ENCODE measurements at regions not wholly inside any gene's neighbourhood (a gene's known extent, or its start where the extent isn't known, plus 50 kb on each side); places are given as distances from the start of the nearest gene placed in this dataset.

DNA sequence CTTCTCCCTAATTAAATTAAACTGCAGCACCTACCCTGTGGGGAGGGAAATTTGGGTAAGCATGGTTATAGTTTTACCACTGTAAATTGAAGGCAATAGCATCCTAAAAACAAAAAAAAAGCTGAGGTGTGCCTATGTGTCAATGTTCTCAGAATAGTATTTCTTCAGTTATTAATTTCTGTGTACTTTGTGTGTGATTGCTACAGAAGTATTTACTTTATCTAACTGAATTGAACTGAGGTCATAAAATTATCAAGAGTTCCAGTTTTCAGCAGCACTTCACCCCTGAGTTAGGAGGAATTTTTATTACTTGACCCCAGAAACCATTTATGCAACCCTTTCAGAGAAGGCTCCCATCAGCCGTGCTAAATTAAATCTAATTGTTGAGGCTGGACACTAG lies 333.6 kb upstream of the ALCAM start:
- TF ChIP-seq ZNF384 (IDR thresholded peaks at IDR 0.05; ENCODE audit: borderline replicate concordance, low read depth, low read length), result no peak
- TF ChIP-seq, protein P1, sequence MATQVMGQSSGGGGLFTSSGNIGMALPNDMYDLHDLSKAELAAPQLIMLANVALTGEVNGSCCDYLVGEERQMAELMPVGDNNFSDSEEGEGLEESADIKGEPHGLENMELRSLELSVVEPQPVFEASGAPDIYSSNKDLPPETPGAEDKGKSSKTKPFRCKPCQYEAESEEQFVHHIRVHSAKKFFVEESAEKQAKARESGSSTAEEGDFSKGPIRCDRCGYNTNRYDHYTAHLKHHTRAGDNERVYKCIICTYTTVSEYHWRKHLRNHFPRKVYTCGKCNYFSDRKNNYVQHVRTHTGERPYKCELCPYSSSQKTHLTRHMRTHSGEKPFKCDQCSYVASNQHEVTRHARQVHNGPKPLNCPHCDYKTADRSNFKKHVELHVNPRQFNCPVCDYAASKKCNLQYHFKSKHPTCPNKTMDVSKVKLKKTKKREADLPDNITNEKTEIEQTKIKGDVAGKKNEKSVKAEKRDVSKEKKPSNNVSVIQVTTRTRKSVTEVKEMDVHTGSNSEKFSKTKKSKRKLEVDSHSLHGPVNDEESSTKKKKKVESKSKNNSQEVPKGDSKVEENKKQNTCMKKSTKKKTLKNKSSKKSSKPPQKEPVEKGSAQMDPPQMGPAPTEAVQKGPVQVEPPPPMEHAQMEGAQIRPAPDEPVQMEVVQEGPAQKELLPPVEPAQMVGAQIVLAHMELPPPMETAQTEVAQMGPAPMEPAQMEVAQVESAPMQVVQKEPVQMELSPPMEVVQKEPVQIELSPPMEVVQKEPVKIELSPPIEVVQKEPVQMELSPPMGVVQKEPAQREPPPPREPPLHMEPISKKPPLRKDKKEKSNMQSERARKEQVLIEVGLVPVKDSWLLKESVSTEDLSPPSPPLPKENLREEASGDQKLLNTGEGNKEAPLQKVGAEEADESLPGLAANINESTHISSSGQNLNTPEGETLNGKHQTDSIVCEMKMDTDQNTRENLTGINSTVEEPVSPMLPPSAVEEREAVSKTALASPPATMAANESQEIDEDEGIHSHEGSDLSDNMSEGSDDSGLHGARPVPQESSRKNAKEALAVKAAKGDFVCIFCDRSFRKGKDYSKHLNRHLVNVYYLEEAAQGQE (IDR thresholded peaks at IDR 0.05; ENCODE audit: low read depth, low read length), result no peak
- TF ChIP-seq SIX5 (IDR thresholded peaks at IDR 0.05; ENCODE audit: low read depth, low read length, severe bottlenecking), result no peak
- TF ChIP-seq FOXK2 (IDR thresholded peaks at IDR 0.05), result no peak
- no peak for TF ChIP-seq CREM (IDR thresholded peaks at IDR 0.05; ENCODE audit: low read depth)
- TF ChIP-seq, protein P2, sequence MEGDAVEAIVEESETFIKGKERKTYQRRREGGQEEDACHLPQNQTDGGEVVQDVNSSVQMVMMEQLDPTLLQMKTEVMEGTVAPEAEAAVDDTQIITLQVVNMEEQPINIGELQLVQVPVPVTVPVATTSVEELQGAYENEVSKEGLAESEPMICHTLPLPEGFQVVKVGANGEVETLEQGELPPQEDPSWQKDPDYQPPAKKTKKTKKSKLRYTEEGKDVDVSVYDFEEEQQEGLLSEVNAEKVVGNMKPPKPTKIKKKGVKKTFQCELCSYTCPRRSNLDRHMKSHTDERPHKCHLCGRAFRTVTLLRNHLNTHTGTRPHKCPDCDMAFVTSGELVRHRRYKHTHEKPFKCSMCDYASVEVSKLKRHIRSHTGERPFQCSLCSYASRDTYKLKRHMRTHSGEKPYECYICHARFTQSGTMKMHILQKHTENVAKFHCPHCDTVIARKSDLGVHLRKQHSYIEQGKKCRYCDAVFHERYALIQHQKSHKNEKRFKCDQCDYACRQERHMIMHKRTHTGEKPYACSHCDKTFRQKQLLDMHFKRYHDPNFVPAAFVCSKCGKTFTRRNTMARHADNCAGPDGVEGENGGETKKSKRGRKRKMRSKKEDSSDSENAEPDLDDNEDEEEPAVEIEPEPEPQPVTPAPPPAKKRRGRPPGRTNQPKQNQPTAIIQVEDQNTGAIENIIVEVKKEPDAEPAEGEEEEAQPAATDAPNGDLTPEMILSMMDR (IDR thresholded peaks at IDR 0.05 in 2 of 3, conservative IDR thresholded peaks at IDR 0.05 in 1 of 3; ENCODE audit: control insufficient read depth in 2 of 3, extremely low read depth in 1 of 3, insufficient read depth in 1 of 3, low read depth in 3 of 3, low read length in 3 of 3), result no peak
- no peak for TF ChIP-seq ZZZ3 (IDR thresholded peaks at IDR 0.05; ENCODE audit: control insufficient read depth, insufficient read length, low read depth)
- no peak for TF ChIP-seq NRF1 (conservative IDR thresholded peaks at IDR 0.05; ENCODE audit: low read depth, low read length)
- TF ChIP-seq PAX8 (IDR thresholded peaks at IDR 0.05), result no peak
- no peak for TF ChIP-seq TCF12 (IDR thresholded peaks at IDR 0.05; ENCODE audit: low read depth, low read length)
- TF ChIP-seq, protein P3, sequence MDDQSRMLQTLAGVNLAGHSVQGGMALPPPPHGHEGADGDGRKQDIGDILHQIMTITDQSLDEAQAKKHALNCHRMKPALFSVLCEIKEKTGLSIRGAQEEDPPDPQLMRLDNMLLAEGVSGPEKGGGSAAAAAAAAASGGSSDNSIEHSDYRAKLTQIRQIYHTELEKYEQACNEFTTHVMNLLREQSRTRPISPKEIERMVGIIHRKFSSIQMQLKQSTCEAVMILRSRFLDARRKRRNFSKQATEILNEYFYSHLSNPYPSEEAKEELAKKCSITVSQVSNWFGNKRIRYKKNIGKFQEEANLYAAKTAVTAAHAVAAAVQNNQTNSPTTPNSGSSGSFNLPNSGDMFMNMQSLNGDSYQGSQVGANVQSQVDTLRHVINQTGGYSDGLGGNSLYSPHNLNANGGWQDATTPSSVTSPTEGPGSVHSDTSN (IDR thresholded peaks at IDR 0.05; ENCODE audit: insufficient replicate concordance, low read depth, low read length), result no peak
- TF ChIP-seq EZH2 (IDR thresholded peaks at IDR 0.05; ENCODE audit: borderline replicate concordance, control insufficient read depth, low read depth, low read length), result no peak
- no peak for TF ChIP-seq HCFC1 (IDR thresholded peaks at IDR 0.05; ENCODE audit: low read length)
